Gastroesophageal sphincter (tissue), 3 donors: ENCODE measurements at regions not wholly inside any gene's neighbourhood (a gene's known extent, or its start where the extent isn't known, plus 50 kb on each side); places are given as distances from the start of the nearest gene placed in this dataset.
"Not testable (repeated sequence)": the region's sequence is repeated elsewhere in the genome, so short reads cannot be mapped to it uniquely, and the experiment has no call there.

Experiments
- EP300 ChIP-seq: sonication (generic); formaldehyde crosslinking; IDR thresholded peaks from one replicate; pipeline ENCODE4 v1.6.1; 2017; ENCODE audit warnings: antibody characterized with exemption, mild to moderate bottlenecking
- POLR2A ChIP-seq, 2 donors: fragments of 450-650 bp; IDR thresholded peaks; one replicate each; pipeline ENCODE4 v1.6.1; 2017; ENCODE audit warnings: antibody characterized with exemption in 2 of 2, mild to moderate bottlenecking in 2 of 2, moderate library complexity in 1 of 2
- POLR2AphosphoS5 ChIP-seq: sonication (generic); formaldehyde crosslinking; IDR thresholded peaks from one replicate; pipeline ENCODE4 v1.6.1; 2017; ENCODE audit warnings: antibody characterized with exemption
- TF ChIP-seq, protein P1 (sequence below), 4 experiments: fragments of 200-600 bp in 2 of 4; fragments of 450-650 bp in 2 of 4; sonication (generic) in 1 of 4; IDR thresholded peaks; one replicate each; pipeline ENCODE4 v1.5.1; 2017 to 2019; ENCODE audit warnings: antibody characterized with exemption in 4 of 4, mild to moderate bottlenecking in 2 of 4, moderate library complexity in 2 of 4

DNA sequence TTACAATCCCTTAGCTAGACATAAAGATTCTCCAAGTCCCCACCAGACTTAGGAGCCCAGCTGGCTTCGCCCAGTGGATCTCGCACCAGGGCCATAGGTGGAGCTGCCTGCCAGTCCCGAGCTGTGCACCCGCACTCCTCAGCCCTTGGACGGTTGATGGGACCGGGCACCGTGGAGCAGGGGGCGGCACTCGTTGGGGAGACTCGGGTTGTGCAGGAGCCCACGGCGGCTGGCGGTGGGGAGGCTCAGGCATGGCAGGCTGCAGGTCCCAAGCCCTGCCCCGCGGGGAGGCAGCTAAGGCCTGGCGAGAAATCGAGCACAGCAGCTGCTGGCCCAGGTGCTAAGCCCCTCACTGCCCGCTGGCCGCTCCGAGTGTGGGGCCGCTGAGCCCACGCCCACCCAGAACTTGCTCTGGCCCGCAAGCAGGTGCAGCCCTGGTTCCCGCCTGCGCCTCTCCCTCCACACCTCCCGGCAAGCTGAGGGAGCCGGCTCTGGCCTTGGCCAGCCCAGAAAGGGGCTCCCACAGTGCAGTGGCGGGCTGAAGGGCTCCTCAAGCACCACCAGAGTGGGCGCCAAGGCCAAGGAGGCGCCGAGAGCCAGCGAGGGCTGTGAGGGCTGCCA, 275.0 kb upstream of the PDE3A start:
- TF ChIP-seq, protein P1, sequence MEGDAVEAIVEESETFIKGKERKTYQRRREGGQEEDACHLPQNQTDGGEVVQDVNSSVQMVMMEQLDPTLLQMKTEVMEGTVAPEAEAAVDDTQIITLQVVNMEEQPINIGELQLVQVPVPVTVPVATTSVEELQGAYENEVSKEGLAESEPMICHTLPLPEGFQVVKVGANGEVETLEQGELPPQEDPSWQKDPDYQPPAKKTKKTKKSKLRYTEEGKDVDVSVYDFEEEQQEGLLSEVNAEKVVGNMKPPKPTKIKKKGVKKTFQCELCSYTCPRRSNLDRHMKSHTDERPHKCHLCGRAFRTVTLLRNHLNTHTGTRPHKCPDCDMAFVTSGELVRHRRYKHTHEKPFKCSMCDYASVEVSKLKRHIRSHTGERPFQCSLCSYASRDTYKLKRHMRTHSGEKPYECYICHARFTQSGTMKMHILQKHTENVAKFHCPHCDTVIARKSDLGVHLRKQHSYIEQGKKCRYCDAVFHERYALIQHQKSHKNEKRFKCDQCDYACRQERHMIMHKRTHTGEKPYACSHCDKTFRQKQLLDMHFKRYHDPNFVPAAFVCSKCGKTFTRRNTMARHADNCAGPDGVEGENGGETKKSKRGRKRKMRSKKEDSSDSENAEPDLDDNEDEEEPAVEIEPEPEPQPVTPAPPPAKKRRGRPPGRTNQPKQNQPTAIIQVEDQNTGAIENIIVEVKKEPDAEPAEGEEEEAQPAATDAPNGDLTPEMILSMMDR (IDR thresholded peaks at IDR 0.05): not testable (repeated sequence)
- not testable (repeated sequence) for TF ChIP-seq POLR2AphosphoS5; EP300; POLR2A (IDR thresholded peaks at IDR 0.05)
